C4-2B (cell line): ENCODE measurements at regions not wholly inside any gene's neighbourhood (a gene's known extent, or its start where the extent isn't known, plus 50 kb on each side); places are given as distances from the start of the nearest gene placed in this dataset.

Experiments
- ZFX ChIP-seq: fragments of 450-650 bp; IDR thresholded peaks from 2 replicates; pipeline ENCODE4 v1.6.1; 2017
- TF ChIP-seq, protein P1 (sequence below): fragments of 450-650 bp; conservative IDR thresholded peaks from 2 replicates; pipeline ENCODE4 v1.5.1; 2017; ENCODE audit warnings: mild to moderate bottlenecking

GRCh38 chr18:71809711-71810110 lies 734.4 kb downstream of the CBLN2 start:
- TF ChIP-seq, protein P1, sequence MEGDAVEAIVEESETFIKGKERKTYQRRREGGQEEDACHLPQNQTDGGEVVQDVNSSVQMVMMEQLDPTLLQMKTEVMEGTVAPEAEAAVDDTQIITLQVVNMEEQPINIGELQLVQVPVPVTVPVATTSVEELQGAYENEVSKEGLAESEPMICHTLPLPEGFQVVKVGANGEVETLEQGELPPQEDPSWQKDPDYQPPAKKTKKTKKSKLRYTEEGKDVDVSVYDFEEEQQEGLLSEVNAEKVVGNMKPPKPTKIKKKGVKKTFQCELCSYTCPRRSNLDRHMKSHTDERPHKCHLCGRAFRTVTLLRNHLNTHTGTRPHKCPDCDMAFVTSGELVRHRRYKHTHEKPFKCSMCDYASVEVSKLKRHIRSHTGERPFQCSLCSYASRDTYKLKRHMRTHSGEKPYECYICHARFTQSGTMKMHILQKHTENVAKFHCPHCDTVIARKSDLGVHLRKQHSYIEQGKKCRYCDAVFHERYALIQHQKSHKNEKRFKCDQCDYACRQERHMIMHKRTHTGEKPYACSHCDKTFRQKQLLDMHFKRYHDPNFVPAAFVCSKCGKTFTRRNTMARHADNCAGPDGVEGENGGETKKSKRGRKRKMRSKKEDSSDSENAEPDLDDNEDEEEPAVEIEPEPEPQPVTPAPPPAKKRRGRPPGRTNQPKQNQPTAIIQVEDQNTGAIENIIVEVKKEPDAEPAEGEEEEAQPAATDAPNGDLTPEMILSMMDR = no peak
- no peak for TF ChIP-seq ZFX
